AG04449 (cell line): ENCODE measurements at regions not wholly inside any gene's neighbourhood (a gene's known extent, or its start where the extent isn't known, plus 50 kb on each side); places are given as distances from the start of the nearest gene placed in this dataset.

Source experiments
- CTCF ChIA-PET: fragments of 350-600 bp; formaldehyde crosslinking; extraction: SDS; loops from one replicate; lab custom pipeline; 2021; ENCODE audit warnings: antibody characterized with exemption; lab: Yijun Ruan, JAX
- POLR2A ChIA-PET: fragments of 400-600, 350-600 bp; formaldehyde crosslinking; extraction: SDS; loops from one replicate; lab custom pipeline; 2020; ENCODE audit warnings: antibody characterized with exemption, inconsistent platforms; lab: Yijun Ruan, JAX
- DNase-seq: peaks from one replicate; pipeline ENCODE4 v3.0.0-alpha.2; 2010; ENCODE audit warnings: low read depth, low spot score
- H3K4me3 ChIP-seq: 2 replicates; pipeline ENCODE4 v1.5.1; 2011; ENCODE audit warnings: low read depth, mild to moderate bottlenecking, control low read depth, low read length
- CTCF ChIP-seq: IDR thresholded peaks from one replicate; pipeline ENCODE4 v1.5.1; 2011; ENCODE audit warnings: mild to moderate bottlenecking, moderate library complexity, low read length, control low read depth, inconsistent platforms; ENCODE audit not compliant: insufficient read depth; ENCODE audit errors: missing control alignments

DNA sequence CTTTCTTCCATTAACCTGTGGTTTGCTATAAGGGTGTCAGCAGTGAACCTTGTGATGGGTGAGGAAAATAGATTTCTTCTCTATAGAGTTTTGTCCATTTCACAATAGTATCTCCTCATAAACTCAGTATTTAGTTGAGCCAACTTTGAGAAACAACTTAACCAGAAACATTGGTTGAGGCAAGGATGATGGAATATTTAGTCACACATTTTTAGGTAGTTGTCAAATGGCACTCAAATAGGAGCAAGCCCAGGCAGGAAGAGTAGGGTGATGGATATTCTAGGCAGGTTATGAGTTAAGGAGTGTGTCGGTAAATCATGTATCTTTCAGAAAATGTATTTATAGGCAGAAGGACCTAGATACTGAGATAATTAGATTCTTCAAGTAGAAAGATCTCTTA lies 1267.6 kb downstream of the SLC16A7 start:
- DNase-seq = no peak
- POLR2A ChIA-PET = no interaction called here
- CTCF ChIA-PET = no interaction called here
- TF ChIP-seq CTCF = no peak
- no peak overlapping the region for H3K4me3 ChIP-seq

- no peak for TF ChIP-seq CTCF
- ChIA-PET CTCF (no interaction called here), POLR2A (no interaction called here)
- DNase-seq = no peak
- no peak overlapping the region for H3K4me3 ChIP-seq
Measured at GRCh38 chr12:60872219-60872618, 1276.4 kb downstream of the SLC16A7 start.

DNA sequence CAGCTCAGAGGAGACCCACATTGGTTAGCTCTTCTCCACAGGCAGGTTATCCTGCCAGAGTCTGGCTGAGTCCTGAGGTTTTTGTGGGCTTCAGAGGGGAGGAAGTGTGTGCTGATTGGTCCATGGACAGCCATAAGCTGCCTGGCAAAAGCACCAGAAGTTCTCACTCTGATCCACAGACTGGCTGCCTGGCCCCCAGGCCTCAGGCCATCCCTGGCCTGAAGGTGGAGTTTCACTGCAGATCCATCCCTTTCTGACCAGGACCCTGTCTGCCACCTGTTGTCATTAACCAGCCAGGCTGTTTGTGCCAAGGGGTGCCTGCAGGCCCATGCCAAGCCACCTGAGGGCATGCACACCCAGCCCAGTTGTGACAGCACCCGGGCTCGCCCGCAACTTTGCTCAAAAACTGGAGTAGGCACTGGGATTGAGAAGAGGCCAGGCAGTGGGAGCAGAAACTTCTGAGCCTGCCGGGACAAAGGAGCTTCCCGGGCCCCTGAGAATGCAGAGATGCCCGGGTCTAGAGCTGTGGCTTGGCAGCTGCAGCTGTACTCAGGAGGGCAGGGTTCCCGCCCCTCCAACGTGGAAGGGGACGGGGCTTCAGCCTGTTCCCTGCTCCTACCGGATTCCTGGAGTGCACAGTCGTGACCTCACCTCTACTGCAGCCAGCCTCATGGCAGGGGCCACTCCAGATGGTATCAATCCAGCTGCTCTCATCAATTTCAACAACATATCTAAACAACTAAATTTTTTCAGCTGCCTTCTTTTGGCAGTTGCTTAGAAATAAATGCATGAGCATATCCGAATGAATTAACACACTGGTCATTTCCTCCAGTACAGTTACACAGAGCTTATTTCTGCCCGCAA lies 1277.3 kb downstream of the SLC16A7 start:
- ChIA-PET POLR2A (no interaction called here), CTCF (no interaction called here)
- DNase-seq = no peak
- no peak overlapping the region for H3K4me3 ChIP-seq
- no peak for TF ChIP-seq CTCF

- no peak for DNase-seq
- TF ChIP-seq CTCF = no peak
- POLR2A ChIA-PET = no interaction called here
- CTCF ChIA-PET = no interaction called here
- no peak overlapping the region for H3K4me3 ChIP-seq
Measured at GRCh38 chr12:60874091-60874490, 1278.3 kb downstream of the SLC16A7 start.

DNA sequence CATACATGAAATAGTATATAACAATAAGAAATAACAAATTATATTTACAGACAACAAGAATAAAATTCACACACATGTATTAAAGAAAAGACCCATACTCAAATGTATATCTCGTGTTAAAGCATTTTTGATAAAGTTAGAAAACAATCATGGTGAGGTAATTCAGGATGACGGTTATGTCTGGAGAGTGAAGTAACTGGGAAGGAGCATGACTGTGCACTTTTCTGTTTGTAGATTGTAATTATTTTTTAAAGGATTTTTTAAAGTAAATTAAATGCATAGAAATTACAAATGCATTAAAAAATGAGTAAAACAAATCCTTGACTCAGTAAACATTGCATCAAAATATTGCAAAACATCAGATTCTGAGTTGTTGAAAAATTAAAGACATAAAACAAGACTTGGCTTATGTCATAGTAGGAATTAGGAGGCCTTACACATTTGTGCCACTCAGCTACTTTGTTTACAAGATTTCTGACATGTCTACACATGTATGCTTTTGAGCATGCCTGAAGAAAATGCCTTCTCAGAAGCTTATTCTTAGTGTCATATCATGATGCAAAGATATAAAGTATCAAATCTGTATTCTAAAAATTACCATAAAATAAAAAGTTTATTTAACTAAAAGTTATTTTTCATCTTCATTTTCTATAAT lies 1325.1 kb downstream of the SLC16A7 start:
- TF ChIP-seq CTCF = no peak
- ChIA-PET POLR2A (no interaction called here), CTCF (no interaction called here)

GRCh38 chr12:60921541-60921940 lies 1325.7 kb downstream of the SLC16A7 start:
- no peak overlapping the region for H3K4me3 ChIP-seq
- POLR2A ChIA-PET = no interaction called here
- CTCF ChIA-PET = no interaction called here
- TF ChIP-seq CTCF = no peak
- DNase-seq = no peak

More for the DNA sequence above, 1325.1 kb downstream of the SLC16A7 start:
- DNase-seq = no peak
- no peak overlapping the region for H3K4me3 ChIP-seq
